ENCODE measurements at regions not wholly inside any gene's neighbourhood (a gene's known extent, or its start where the extent isn't known, plus 50 kb on each side); places are given as distances from the start of the nearest gene placed in this dataset.
A peak's percentile ranks its signal among the peaks of the same experiment; 100 is the strongest.
"Not testable (repeated sequence)": the region's sequence is repeated elsewhere in the genome, so short reads cannot be mapped to it uniquely, and the experiment has no call there.

DNA sequence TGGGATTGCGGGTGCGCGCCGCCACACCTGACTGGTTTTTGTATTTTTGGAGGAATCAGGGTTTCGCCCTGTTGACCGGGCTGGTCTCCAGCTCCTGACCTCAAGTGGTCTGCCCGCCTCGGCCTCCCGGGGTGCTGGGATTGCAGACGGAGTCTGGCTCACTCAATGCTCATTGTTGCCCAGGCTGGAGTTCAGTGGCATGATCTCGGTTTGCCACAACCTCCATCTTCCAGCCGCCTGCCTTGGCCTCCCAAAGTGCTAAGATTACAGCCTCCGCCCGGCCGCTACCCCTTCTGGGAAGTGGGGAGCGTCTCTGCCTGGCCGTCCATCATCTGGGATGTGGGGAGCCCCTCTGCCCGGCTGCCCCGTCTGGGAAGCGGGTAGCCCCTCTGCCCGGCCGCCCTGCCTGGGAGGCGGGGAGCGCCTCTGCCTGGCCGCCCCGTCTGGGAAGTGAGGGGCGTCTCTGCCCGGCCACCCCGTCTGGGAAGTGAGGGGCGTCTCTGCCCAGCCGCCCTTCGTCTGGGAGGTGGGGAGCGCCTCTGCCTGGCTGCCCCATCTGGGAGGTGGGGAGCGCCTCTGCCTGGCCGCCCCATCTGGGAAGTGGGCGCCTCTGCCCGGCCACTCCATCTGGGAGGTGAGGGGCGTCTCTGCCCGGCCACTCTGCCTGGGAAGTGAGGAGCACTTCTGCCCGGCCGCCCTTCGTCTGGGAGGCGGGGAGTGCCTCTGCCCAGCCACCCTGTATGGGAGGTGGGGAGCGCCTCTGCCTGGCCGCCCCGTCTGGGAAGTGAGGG is 381.8 kb upstream of the MIS18BP1 start:
- DNase-seq (ENCODE audit: low read depth in 4 of 4, low spot score in 2 of 4): not testable (repeated sequence)

DNA sequence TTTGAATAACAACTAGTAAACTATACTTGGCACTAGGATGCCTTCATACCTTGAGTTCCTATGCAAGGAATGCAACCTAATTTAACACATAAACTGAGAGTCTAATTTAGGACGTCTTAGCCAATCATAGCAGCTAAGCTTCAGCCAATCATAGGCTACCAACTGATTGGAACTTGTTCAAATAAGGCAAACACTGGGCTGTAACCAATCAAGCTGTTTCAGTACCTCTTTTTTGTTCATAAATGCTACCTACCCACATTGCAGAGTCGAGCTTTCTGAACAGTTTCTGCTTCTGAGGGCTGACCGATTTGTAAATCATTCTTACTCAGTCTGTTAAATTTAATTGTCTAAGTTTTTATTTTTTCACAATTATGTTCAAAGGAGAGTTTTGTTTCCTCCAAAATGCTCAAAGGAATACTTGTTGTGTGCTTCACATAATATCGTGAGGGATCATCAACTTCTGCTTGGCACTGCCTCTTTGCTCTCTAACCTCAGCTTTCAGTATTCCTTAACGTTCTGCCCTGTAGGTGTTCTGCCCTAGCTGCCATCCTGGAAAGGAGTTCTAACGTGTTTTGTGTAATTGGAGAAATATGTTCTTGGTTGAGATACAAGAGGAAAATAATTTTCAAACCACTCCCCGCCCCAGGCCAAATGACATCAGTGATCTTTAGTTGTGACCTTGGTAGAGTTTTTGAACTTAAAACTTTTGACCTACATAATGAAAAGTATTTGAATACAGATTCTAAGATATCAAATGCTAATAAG is 380.4 kb upstream of the MIS18BP1 start:
- no peak for DNase-seq (ENCODE audit: low read depth in 4 of 4, low spot score in 2 of 4)

DNA sequence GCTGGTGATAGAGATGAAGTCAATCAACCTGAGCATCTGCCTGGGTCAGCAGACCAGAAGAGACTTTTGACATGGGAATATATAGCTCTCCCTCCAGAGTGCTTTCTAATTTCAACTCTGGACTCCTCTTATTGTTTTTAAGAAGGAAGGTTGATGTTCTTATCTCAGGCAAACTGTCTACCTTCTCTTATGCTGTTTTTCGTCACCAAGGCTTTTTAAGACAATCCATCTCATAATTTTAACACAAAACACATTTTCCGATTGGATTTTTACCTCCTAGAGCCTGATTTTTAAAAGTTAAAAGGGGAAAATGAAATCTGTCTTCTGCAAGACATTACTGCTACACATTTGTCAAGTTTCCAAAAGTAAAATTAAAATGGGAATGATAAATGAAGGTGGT is 368.7 kb upstream of the MIS18BP1 start:
- DNase-seq (ENCODE audit: low read depth in 4 of 4, low spot score in 2 of 4): no peak

DNA sequence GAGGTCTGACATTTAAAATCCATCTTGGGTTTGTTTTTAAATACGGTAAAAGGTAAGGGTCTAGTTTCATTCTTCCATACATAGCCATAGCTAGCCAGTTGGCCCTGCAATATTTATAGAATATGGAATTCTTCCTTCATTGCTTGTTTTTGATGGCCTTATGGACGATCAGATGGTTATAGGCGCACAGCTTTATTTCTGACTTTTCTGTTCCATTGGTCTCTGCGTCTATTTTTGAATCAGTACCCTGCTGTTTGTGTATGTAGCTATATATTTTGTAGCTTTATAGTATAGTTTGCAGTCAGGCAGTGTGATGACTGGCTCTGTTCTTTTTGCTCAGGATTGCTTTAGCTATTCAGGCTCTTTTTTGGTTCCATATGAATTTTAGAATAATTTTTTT is 366.8 kb upstream of the MIS18BP1 start:
- no peak for DNase-seq (ENCODE audit: low read depth in 4 of 4, low spot score in 2 of 4)

DNA sequence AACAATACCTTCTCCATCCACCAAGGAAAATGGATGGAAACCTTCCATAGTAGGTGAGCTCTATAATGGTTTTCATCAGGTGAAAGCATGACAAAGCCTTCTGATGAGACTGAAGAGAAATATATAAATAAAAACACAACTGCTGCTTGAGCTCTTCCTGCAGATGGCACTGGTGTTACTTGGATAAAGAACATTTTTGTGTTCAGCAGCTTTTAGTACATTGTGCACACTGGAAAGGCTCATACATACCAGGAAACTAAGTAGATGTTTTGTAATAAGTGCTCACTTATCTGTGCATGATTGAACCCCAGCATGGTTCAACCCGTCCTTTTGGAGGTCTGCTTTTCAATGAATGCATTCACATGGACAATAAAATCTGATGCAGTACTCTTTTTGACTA is 357.3 kb upstream of the MIS18BP1 start:
- peak in 2 of 4 donors; percentile 24 to 38 for DNase-seq (ENCODE audit: low read depth in 4 of 4, low spot score in 2 of 4)

DNA sequence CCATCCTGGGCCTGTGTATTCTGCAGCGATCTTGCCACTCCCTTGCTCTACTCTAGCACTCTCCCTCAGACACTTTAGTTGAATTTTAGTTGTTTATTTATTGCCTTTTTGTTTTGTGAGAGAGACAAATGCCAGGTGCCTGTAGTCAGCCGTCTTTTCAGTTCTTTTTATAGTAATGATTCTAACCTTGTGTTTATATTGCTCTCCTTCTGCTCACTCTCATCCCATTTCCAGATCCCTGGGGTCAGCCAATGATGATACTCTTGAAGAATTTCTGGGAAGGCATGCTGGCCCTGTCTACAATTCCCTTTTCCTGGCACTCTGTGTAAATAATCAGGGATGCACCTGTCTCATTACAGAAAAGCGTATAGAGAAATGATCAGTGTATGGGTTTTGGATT is 334.1 kb upstream of the MIS18BP1 start:
- no peak for DNase-seq (ENCODE audit: low read depth in 4 of 4, low spot score in 2 of 4)

DNA sequence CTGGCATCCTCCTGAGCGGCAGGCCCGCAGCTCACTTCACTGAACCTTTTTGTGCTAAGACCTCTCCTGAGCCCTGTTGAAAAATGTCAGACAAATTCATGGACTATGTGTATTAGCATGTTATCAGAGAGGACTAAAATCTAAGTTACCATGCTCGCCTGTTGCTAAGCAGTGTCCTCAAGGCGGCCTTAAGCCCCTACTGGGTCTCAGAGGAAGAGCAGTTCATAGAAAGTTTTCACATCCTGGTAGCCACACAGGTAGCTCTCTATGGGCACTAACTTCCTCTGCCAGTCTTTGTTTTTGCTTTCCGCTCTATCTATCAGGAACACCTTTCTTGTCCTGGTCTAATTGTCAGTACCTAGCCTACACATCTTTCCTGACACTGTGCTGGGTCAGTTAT is 306.6 kb upstream of the MIS18BP1 start:
- no peak for DNase-seq (ENCODE audit: low read depth in 4 of 4, low spot score in 2 of 4)

DNA sequence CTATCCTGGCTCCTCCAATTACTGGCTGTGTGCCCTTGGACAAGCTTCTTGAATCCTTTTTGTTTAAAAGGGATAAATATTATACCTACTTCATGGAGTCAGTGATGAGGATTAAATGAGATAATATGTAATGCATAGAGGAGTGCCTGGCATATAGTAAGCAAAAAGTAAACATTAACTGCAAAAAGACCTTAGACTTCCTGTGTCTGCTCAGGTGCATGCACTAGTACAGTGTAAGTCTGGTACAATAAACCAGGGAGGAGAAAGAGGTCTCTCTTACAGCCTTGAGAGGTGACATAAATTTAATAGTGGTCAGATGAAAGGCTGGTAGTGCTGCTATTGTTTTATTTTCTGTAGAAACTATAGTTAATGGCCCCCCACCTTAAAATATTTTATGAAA is 305.2 kb upstream of the MIS18BP1 start:
- DNase-seq (ENCODE audit: low read depth in 4 of 4, low spot score in 2 of 4): no peak

DNA sequence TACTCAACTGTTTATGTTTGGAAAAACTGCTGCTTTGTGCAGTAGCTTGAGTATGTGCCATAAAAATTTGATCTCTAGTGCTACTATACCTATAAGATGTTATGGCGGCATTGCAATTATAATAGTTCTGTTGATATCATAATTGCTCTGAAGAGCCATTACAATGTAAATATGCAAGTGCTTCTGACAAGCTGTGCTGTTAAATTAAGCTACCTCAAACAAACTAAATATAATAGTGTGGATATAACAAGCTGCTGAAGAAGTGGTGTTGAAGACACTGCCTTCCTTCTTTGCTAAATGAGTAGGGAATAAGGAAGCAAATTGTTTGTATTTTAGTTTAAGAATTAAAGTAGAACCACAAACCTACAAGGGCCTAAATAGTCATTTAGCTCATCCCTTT is 301.0 kb upstream of the MIS18BP1 start:
- DNase-seq (ENCODE audit: low read depth in 4 of 4, low spot score in 2 of 4): no peak

DNA sequence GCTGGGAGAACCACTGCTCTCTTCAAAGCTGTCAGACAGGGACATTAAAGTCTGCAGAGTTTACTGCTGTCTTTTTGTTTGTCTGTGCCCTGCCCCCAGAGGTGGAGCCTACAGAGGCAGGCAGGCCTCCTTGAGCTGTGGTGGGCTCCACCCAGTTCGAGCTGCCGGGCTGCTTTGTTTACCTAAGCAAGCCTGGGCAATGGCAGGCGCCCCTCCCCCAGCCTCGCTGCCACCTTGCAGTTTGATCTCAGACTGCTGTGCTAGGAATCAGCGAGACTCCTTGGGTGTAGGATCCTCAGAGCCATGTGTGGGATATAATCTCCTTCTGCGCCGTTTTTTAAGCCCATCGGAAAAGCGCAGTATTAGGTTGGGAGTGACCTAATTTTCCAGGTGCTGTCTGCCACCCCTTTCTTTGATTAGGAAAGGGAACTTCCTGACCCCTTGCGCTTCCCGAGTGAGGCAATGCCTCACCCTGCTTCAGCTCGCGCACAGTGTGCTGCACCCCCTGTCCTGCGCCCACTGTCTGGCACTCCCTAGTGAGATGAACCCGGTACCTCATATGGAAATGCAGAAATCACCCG is 298.3 kb upstream of the MIS18BP1 start:
- not testable (repeated sequence) for DNase-seq (ENCODE audit: low read depth in 4 of 4, low spot score in 2 of 4)

DNA sequence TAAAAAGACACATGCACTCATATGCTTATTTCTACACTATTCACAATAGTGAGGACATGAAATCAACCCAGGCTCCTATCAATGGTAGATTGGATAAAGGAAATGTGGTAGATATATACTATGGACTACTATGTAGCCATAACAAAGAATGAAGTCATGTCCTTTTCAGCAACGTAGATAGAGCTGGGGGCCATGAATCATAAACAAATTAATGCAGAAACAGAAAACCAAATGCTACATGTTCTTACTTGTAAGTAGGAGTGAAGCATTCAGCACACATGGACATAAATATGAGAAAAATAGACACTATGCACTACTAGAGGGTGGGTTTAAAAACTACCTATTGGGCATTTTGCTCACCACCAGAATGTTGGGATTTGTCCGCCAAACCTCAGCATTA is 278.0 kb upstream of the MIS18BP1 start:
- DNase-seq (ENCODE audit: low read depth in 4 of 4, low spot score in 2 of 4): no peak

DNA sequence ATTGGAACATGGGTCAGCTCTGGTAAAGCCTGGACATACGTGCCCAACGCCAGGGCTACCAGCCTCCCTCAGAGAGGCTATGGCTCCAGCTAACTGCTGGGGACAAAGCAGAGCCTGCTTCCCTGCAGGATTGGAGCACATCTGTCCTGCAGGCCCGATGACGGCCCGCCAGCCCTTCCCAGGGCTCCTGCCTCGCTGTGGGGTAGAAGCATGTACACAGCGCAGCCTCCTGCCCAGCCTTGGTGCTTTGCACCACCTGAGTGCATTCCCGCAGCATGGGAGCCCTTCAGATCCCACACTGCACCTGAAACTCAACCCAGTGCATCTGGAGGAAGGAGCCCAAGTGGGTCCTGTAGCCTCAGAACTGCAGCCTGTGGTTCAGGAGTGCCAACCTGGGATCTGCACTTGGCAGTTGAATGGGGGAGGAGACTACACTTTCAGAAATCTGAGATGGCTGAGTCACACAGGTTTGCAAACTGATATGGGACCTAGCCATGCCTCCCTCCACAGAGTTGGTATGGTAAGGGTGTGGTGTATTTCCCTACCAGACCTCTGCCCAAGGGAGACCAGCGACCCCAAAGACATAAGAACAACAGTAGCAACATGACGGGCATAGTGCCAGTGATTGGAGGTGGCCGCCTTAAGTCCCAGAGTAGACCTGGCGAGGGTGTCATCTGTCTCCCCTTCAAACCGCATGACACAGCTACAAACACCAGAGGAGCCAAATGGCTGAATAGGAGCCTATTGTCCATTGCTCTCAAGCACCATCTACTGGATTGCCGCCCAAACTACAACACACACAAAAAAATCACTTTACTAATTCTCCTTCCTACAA is 273.9 kb upstream of the MIS18BP1 start:
- peak in 2 of 4 donors; percentile 9 to 12 for DNase-seq (ENCODE audit: low read depth in 4 of 4, low spot score in 2 of 4)

DNA sequence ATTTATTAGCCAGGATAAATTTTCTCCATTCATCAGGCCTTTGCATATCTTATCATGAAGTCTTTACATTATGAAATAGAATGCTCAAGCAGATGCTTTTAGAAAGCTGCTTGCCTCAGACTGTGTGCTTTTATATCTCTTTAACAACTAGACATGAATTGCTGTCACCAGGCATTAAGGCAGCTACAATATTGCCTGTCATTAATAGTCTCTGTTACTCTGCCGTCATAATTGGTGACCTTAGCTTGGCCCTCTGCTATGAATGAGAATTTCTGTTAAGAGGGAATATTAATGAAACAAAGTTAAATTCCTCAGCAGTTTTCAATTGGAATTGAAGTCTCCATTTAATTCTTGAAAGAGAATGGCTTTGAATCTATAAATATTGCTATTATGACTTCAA is 266.8 kb upstream of the MIS18BP1 start:
- no peak for DNase-seq (ENCODE audit: low read depth in 4 of 4, low spot score in 2 of 4)

DNA sequence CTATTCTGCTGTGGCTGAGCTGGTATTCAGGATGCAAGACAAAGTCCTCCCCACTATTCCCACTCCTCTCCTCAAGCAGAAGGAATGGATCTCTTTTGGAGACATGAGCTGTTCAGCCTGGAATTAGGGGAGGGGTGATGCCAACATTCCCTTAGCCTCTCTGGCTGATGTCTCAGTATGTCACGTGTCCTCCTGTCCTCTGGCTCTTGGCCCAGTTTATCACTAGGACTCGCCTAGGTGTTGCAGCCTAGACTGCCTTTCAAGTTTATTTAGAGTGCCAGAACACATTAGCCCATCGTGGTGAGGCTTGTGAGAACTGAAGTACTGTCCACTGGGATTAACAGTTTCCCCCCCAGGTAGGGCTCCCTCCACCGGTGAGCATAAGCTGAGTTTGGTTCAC is 239.9 kb upstream of the MIS18BP1 start:
- no peak for DNase-seq (ENCODE audit: low read depth in 4 of 4, low spot score in 2 of 4)

DNA sequence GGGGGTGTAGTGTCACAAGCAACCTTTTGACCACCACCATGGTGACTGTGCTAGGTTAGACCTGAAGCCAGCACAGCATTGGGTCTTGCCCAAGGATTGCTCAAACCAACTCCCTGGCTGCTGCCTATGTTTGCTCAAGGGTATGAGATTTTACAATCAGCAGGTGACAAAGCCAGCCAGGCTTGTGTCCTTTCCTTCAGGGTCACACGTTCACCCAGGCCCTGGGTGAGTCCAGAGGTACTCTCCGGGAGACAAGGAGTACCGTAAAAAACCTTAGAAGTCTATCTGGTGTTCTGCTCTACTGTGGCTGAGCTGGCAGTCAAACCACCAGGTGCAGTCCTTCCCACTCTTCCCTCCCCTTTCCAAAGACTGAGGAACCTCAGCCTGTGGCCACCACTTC is 238.9 kb upstream of the MIS18BP1 start:
- no peak for DNase-seq (ENCODE audit: low read depth in 4 of 4, low spot score in 2 of 4)

DNA sequence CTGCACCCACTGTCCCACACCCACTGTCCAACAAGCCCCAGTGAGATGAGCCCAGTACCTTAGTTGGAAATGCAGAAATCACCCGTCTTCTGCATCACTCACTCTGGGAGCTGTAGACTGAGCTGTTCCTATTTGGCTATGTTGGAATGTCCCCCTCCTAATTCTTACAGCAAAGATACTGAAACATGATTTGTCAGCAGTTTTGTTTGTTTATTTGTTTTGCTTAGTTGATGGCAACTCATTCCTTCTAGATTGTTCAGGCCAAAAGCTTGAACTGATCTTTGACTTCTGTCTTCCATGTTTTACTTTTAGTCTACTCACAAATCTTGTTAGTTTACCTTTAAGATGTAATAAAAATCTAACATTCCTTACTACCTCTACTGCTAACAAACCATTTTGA is 233.6 kb upstream of the MIS18BP1 start:
- DNase-seq (ENCODE audit: low read depth in 4 of 4, low spot score in 2 of 4): no peak

DNA sequence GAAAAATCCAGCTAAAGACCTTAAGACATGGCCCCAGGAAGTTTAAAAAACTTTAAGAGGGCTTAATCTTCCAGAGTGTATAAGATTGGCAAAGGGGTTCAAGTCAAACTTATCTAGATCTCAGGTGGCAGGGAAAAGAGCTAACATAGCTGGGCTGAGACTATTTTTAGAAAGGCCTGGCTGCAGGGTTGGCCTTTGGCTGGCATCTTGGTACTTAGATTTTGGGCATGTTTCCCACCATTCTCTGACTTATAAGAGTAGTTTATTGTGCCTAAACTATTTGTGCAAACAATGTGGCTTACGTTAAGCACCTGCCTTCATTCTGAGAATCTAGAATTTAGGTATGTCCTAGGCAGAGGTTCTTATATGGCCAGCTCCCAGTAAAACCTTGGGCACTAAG is 214.0 kb upstream of the MIS18BP1 start:
- DNase-seq (ENCODE audit: low read depth in 4 of 4, low spot score in 2 of 4): no peak

DNA sequence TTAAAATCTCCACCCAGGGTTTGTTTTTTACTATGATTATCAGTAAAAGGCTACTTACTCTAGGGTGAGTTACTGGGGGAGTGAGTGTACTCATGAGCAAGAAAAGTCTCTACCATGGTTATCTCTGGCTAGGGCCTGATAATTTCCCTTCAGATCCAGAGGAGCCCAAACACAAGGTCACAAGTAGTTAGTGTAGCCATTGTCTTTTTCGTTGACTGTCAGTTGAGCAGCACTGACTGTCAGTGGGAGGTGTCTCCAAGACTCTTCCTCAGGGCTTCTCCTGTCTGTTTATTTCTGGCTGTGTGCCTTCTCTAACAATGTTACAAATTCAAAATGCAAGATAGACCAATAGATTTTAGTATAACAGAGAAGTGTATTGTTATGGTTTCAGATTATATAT is 181.2 kb upstream of the MIS18BP1 start:
- no peak for DNase-seq (ENCODE audit: low read depth in 4 of 4, low spot score in 2 of 4)

DNA sequence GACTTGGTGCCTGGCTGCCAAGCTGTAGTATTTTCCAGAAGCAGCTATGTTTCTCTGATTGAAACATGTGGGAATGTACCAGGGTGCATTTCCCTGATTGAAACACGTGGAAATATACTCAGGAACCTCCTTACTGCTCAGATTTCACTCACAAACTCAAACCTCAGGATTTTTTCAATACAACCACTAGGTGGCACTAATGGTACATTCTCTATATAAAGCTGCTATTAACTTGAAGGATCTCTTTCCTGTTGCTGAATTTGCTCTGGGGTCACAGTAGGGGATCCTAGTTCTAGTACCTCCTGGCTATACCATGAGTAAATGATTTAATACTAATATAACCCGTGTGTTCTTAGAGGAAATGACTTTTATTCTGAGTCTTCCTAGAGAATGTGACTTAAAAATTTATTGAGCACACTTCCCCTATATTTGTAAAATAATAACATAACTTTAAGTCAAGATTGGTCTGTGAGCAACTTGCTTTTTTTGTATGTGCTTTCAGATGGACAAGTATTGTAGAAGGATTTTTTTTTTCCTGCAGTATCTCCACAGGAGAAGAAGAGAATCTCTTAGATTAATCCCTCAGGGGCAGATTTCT is 173.8 kb upstream of the MIS18BP1 start:
- DNase-seq (ENCODE audit: low read depth in 4 of 4, low spot score in 2 of 4): peak; percentile 10 to 45 (median 22)

DNA sequence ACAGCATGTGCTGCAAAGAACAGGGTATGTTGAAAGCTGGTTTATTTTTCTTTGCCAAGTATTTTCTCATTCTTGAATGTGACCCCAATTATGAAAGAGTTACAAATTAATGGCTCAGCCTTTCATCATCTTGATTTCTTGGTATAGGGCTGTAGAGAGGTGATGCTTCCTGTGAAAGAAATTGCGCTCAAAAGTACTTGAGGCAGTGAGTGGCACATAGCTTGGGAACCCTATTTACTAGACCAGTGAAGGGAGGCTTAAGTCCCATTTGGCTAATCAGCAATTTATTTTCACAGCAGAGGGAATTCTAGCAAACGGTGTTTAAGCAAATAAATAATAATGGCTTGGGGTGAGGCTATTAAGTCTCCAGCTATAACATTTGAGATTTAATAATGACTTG is 153.9 kb upstream of the MIS18BP1 start:
- DNase-seq (ENCODE audit: low read depth in 4 of 4, low spot score in 2 of 4): no peak
